ENCODE measurements at regions not wholly inside any gene's neighbourhood (a gene's known extent, or its start where the extent isn't known, plus 50 kb on each side); places are given as distances from the start of the nearest gene placed in this dataset.

GRCh38 chr6:144823131-144823530 is 538.0 kb downstream of the UTRN start:
- no peak for TF ChIP-seq CTCF (IDR thresholded peaks at IDR 0.05)
- no peak for TF ChIP-seq POLR2A (IDR thresholded peaks at IDR 0.05)

Data from Peyer's patch (tissue), 4 donors.